GM23248 (cell line): ENCODE measurements at regions not wholly inside any gene's neighbourhood (a gene's known extent, or its start where the extent isn't known, plus 50 kb on each side); places are given as distances from the start of the nearest gene placed in this dataset.

Experiments used
- DNase-seq: peaks from one replicate; pipeline ENCODE4 v3.0.0-alpha.2; 2015
- H2AFZ ChIP-seq: fragments of 200-600 bp; sonication (generic); 2 replicates; pipeline ENCODE4 v1.6.1; 2016; ENCODE audit warnings: antibody characterized with exemption
- H3F3A ChIP-seq: fragments of 200-600 bp; sonication (generic); 2 replicates; pipeline ENCODE4 v1.6.1; 2016; ENCODE audit warnings: mild to moderate bottlenecking, antibody characterized with exemption, mixed run types; ENCODE audit not compliant: insufficient read depth
- H3K27ac ChIP-seq: fragments of 200-600 bp; sonication (generic); 2 replicates; pipeline ENCODE4 v1.5.1; 2016; ENCODE audit warnings: mild to moderate bottlenecking
- H3K27me3 ChIP-seq: fragments of 200-600 bp; sonication (generic); replicated peaks from 2 replicates; pipeline ENCODE4 v1.6.1; 2016; ENCODE audit warnings: mild to moderate bottlenecking; ENCODE audit not compliant: insufficient read depth
- H3K36me3 ChIP-seq: fragments of 200-600 bp; sonication (generic); 2 replicates; pipeline ENCODE4 v1.6.1; 2016; ENCODE audit warnings: low read depth, mild to moderate bottlenecking
- H3K4me1 ChIP-seq: fragments of 200-600 bp; sonication (generic); 2 replicates; pipeline ENCODE4 v1.6.1; 2016; ENCODE audit warnings: mild to moderate bottlenecking; ENCODE audit not compliant: insufficient read depth
- H3K4me2 ChIP-seq: fragments of 200-600 bp; sonication (generic); one replicate; pipeline ENCODE4 v1.6.1; 2016; ENCODE audit warnings: mild to moderate bottlenecking; ENCODE audit not compliant: unreplicated experiment
- H3K4me3 ChIP-seq: fragments of 200-600 bp; sonication (generic); 2 replicates; pipeline ENCODE4 v1.5.1; 2016; ENCODE audit warnings: mild to moderate bottlenecking
- H3K79me2 ChIP-seq: fragments of 200-600 bp; sonication (generic); 2 replicates; pipeline ENCODE4 v1.6.1; 2016; ENCODE audit warnings: mild to moderate bottlenecking; ENCODE audit not compliant: insufficient read depth
- H3K9ac ChIP-seq: fragments of 200-600 bp; sonication (generic); 2 replicates; pipeline ENCODE4 v1.6.1; 2016; ENCODE audit warnings: mild to moderate bottlenecking
- H3K9me2 ChIP-seq: fragments of 200-600 bp; sonication (generic); 2 replicates; pipeline ENCODE4 v1.6.1; 2016; ENCODE audit warnings: mixed run types, mild to moderate bottlenecking, moderate library complexity; ENCODE audit not compliant: insufficient read depth
- H3K9me3 ChIP-seq: fragments of 200-600 bp; sonication (generic); one replicate; pipeline ENCODE4 v1.6.1; 2017; ENCODE audit warnings: low read depth
- H4K20me1 ChIP-seq: fragments of 200-600 bp; sonication (generic); 2 replicates; pipeline ENCODE4 v1.6.0; 2016; ENCODE audit not compliant: insufficient read depth
- EZH2 ChIP-seq: fragments of 200-600 bp; sonication (generic); IDR thresholded peaks from 2 replicates; pipeline ENCODE4 v1.6.1; 2018; ENCODE audit warnings: antibody characterized with exemption, mild to moderate bottlenecking; ENCODE audit not compliant: insufficient read depth, poor library complexity, severe bottlenecking
- EZH2phosphoT487 ChIP-seq: fragments of 200-600 bp; sonication (generic); IDR thresholded peaks from 2 replicates; pipeline ENCODE4 v1.6.1; 2018; ENCODE audit warnings: antibody characterized with exemption, moderate library complexity, mild to moderate bottlenecking, low read depth; ENCODE audit not compliant: insufficient read depth
- WGBS, 2 experiments: methylation state at CpG; one replicate each; pipeline ENCODE4 v1.1.6; 2015 to 2017; ENCODE audit warnings: low lambda C conversion rate in 2 of 2, low coverage in 1 of 2; ENCODE audit errors: missing lambda C conversion rate in 2 of 2; 5-methylcytosine and 5-hydroxymethylcytosine counted together
- in situ Hi-C: fragments of 300-500 bp; cut with MboI; formaldehyde crosslinking; loops from 2 replicates; pipeline ENCODE4 v1.15.0; 2020

DNA sequence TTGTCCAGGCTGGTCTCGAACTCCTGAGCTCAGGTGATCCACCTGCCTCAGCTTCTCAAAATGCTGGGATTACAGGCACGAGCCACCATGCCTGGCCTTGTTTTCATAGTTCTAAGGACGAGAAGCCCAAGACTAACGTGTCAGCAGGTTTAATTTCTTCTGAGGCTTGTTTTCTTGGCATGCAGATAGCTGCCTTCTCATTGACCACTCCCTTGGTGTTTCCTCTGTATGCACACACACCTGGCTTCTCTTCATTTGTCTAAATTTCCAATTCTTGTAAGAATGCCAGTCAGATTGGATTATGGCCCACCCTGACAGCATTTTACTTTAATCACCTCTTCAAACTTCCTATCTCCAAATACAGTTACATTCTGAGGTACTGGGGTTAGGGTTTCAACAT lies 72.5 kb upstream of the CTSC start:
- no peak overlapping the region for H3K9ac ChIP-seq
- 72 to 87% methylated on average over 4 of the region's 4 CpGs for WGBS, 2 experiments
- TF ChIP-seq EZH2 (no peak), EZH2phosphoT487 (no peak)

DNA sequence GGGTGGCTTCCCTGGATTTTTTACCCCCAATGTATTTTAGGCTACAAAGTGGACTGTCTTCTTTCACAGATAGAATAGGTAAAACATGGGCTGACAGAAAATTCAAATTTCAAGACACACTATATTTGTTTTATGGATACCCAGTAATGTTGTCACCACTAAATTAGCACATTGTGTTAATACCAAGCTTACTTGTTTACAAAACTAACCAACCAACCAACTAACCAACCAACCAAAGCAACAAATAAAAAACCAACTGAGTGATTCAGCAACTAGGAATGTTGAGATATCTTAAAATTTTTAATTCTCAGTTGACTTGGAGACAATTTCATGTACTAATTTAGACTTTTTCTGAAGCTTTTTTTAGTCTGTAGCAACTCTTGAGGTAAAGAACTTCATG lies 69.3 kb upstream of the CTSC start:
- H3K9ac ChIP-seq, result no peak overlapping the region
- peaks cover 6% of the 10 kb centered on the region; the same call in 1 of the 2 replicates for H3K27me3 ChIP-seq
- no peaks in the 10 kb centered on the region for H3K9me2 ChIP-seq
- peaks cover 22% of the 10 kb centered on the region for H3K4me1 ChIP-seq
- H3F3A ChIP-seq, result peaks cover 26% of the 10 kb centered on the region
- no peak overlapping the region for H3K4me2 ChIP-seq
- DNase-seq, result no peak
- no peaks in the 10 kb centered on the region for H3K9me3 ChIP-seq
- H3K4me3 ChIP-seq, result no peak overlapping the region
- in situ Hi-C loops, result no loop called here
- TF ChIP-seq EZH2phosphoT487, result no peak
- TF ChIP-seq EZH2, result no peak
- H3K27ac ChIP-seq, result no peak overlapping the region
- no peaks in the 10 kb centered on the region for H3K79me2 ChIP-seq
- no peaks in the 10 kb centered on the region for H3K36me3 ChIP-seq
- H2AFZ ChIP-seq, result no peak overlapping the region
- H4K20me1 ChIP-seq, result no peaks in the 10 kb centered on the region

More for the DNA sequence above, 72.5 kb upstream of the CTSC start:
- Histone ChIP-seq H3F3A (peaks cover 19% of the 10 kb centered on the region), H3K9me3 (no peaks in the 10 kb centered on the region), H3K79me2 (no peaks in the 10 kb centered on the region), H3K4me1 (peaks cover 13% of the 10 kb centered on the region; the same call in 1 of the 2 replicates), H3K27me3 (peaks cover 6% of the 10 kb centered on the region; the same call in 1 of the 2 replicates), H3K36me3 (no peaks in the 10 kb centered on the region), H4K20me1 (no peaks in the 10 kb centered on the region), H3K4me3 (no peak overlapping the region), H3K4me2 (no peak overlapping the region), H2AFZ (no peak overlapping the region), H3K27ac (no peak overlapping the region), H3K9me2 (no peaks in the 10 kb centered on the region)
- DNase-seq, result no peak
- in situ Hi-C loops, result no loop called here

- peaks cover 6% of the 10 kb centered on the region; the same call in 1 of the 2 replicates for H3K27me3 ChIP-seq
- no peaks in the 10 kb centered on the region for H3K79me2 ChIP-seq
- H3F3A ChIP-seq, result peaks cover 24% of the 10 kb centered on the region
- H3K4me3 ChIP-seq, result no peak overlapping the region
- no peak overlapping the region for H3K9ac ChIP-seq
- WGBS, 2 experiments, result 86 to 89% methylated on average over 4 of the region's 4 CpGs
- no peak for DNase-seq
- no peak overlapping the region for H2AFZ ChIP-seq
- H3K27ac ChIP-seq, result no peak overlapping the region
- H3K9me2 ChIP-seq, result no peaks in the 10 kb centered on the region
- in situ Hi-C loops, result no loop called here
- H3K36me3 ChIP-seq, result no peaks in the 10 kb centered on the region
- TF ChIP-seq EZH2phosphoT487, result no peak
- TF ChIP-seq EZH2, result no peak
- no peaks in the 10 kb centered on the region for H3K9me3 ChIP-seq
- no peak overlapping the region for H3K4me2 ChIP-seq
- H4K20me1 ChIP-seq, result no peaks in the 10 kb centered on the region
- peaks cover 17% of the 10 kb centered on the region for H3K4me1 ChIP-seq
Measured at GRCh38 chr11:88405853-88406252, 68.3 kb upstream of the CTSC start.

DNA sequence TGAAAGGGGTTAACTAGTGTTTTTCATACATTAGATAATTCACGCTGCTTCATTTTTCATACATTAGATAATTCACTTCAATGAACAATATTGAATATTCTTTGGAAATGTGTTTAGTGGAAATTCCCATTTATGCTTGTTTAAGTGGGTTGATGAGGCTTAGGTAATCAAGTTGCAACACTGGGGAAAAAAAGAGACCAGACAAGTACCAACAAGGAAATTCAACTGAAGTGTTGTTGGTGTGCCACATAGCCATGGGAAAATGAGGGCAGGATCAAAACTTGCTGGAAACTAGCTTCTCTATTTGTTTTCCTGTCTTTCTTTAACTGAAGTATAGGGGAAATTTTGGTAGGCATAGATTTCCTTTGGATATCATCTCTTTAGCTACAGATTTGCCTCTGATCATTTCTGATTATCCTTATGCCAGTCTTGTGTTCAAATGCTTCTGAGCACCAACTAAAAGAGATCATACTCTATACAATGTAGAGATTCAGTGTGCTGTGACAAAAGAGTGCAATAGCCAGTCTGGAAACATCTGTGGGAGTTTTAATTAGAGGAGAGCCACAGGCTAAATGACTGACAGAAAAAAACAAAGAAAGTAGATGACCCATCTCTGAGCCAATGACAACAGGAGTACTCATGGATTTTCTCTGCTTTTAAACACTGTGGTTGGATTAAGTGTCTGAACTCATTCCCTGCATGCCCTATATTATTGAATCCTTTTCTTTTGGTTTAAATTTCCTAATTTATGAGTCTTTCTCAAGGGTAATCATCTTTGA lies 67.6 kb upstream of the CTSC start:
- WGBS, 2 experiments, result 88 to 92% methylated on average over 1 of the region's 1 CpG
- Histone ChIP-seq H3K9ac (no peak overlapping the region), H3K79me2 (no peaks in the 10 kb centered on the region), H4K20me1 (no peaks in the 10 kb centered on the region), H3K4me2 (no peak overlapping the region), H3F3A (peaks cover 24% of the 10 kb centered on the region), H3K36me3 (no peaks in the 10 kb centered on the region), H3K9me3 (no peaks in the 10 kb centered on the region), H2AFZ (no peak overlapping the region), H3K9me2 (no peaks in the 10 kb centered on the region), H3K27ac (no peak overlapping the region), H3K4me1 (peaks cover 17% of the 10 kb centered on the region), H3K27me3 (peaks cover 6% of the 10 kb centered on the region; the same call in 1 of the 2 replicates), H3K4me3 (no peak overlapping the region)
- TF ChIP-seq EZH2phosphoT487 (no peak), EZH2 (no peak)
- DNase-seq, result peak; percentile 6
- in situ Hi-C loops, result no loop called here

DNA sequence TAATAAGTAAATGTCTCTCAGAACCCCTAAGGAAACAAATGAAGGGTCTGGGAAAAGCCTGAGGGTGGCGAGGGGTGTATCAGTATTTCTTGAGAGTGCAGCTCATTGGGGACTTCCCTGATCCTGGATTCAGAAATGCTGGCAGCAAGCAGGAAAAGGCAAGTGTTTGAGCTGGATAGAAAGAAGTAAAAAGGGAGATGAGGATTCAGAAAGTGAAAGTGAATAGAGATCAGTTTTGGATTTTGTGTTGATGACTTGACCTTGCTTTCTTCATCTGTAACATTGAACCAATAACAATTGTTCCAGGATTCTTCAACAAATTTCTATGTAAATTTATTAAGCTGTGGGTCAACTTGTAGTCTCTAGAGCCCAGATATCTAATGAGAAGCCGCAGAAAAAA lies 66.9 kb upstream of the CTSC start:
- Histone ChIP-seq H4K20me1 (no peaks in the 10 kb centered on the region), H3K4me2 (no peak overlapping the region), H3K4me1 (peaks cover 17% of the 10 kb centered on the region), H3K27me3 (peaks cover 2% of the 10 kb centered on the region; the same call in 1 of the 2 replicates), H3K9me3 (no peaks in the 10 kb centered on the region), H3K79me2 (no peaks in the 10 kb centered on the region), H2AFZ (no peak overlapping the region), H3K9me2 (no peaks in the 10 kb centered on the region; the same call in 1 of the 2 replicates), H3K27ac (no peak overlapping the region), H3K4me3 (no peak overlapping the region), H3K36me3 (no peaks in the 10 kb centered on the region), H3K9ac (no peak overlapping the region), H3F3A (peaks cover 24% of the 10 kb centered on the region)
- TF ChIP-seq EZH2 (no peak), EZH2phosphoT487 (no peak)
- in situ Hi-C loops, result no loop called here
- DNase-seq, result no peak
- WGBS, 2 experiments, result 78 to 97% methylated on average over 2 of the region's 2 CpGs
